ENCODE measurements at regions not wholly inside any gene's neighbourhood (a gene's known extent, or its start where the extent isn't known, plus 50 kb on each side); places are given as distances from the start of the nearest gene placed in this dataset.

DNA sequence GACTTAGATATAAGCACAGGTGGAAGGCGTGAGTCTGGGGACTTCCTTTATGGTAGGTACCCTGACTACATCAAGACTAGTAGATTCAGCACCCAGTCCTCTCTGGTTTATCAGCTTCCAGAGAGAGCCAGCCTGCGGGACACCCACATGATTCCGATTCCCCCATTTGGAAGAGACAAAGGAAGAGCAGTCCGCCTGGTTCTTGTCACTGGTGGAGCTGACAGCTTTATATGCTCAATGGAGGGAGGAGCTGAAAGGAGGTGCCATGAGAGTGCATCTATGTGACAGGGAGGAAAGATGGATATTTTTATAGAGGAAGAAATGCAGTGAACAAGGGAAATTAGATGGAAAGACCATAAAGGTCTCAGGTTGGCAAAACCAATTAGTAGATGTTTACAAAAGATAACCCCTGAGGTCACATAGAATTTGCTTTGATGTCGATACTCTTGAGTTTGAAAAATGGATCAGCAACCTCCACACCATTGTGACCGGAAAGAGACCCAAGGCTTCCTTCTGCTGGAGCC lies 437.7 kb downstream of the PMP22 start:
- TF ChIP-seq, protein P1, sequence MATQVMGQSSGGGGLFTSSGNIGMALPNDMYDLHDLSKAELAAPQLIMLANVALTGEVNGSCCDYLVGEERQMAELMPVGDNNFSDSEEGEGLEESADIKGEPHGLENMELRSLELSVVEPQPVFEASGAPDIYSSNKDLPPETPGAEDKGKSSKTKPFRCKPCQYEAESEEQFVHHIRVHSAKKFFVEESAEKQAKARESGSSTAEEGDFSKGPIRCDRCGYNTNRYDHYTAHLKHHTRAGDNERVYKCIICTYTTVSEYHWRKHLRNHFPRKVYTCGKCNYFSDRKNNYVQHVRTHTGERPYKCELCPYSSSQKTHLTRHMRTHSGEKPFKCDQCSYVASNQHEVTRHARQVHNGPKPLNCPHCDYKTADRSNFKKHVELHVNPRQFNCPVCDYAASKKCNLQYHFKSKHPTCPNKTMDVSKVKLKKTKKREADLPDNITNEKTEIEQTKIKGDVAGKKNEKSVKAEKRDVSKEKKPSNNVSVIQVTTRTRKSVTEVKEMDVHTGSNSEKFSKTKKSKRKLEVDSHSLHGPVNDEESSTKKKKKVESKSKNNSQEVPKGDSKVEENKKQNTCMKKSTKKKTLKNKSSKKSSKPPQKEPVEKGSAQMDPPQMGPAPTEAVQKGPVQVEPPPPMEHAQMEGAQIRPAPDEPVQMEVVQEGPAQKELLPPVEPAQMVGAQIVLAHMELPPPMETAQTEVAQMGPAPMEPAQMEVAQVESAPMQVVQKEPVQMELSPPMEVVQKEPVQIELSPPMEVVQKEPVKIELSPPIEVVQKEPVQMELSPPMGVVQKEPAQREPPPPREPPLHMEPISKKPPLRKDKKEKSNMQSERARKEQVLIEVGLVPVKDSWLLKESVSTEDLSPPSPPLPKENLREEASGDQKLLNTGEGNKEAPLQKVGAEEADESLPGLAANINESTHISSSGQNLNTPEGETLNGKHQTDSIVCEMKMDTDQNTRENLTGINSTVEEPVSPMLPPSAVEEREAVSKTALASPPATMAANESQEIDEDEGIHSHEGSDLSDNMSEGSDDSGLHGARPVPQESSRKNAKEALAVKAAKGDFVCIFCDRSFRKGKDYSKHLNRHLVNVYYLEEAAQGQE (IDR thresholded peaks at IDR 0.05; ENCODE audit: low read depth), result no peak
- no peak for TF ChIP-seq ZNF274 (IDR thresholded peaks at IDR 0.05; ENCODE audit: low read depth, low read length)
- TF ChIP-seq SP1 (IDR thresholded peaks at IDR 0.05; ENCODE audit: low read depth), result no peak
- TF ChIP-seq POLR2A (IDR thresholded peaks at IDR 0.05; ENCODE audit: borderline replicate concordance, extremely low read depth, insufficient read depth, insufficient read length), result no peak
- no peak for TF ChIP-seq CEBPB (IDR thresholded peaks at IDR 0.05; ENCODE audit: low read depth)
- TF ChIP-seq, protein P2, sequence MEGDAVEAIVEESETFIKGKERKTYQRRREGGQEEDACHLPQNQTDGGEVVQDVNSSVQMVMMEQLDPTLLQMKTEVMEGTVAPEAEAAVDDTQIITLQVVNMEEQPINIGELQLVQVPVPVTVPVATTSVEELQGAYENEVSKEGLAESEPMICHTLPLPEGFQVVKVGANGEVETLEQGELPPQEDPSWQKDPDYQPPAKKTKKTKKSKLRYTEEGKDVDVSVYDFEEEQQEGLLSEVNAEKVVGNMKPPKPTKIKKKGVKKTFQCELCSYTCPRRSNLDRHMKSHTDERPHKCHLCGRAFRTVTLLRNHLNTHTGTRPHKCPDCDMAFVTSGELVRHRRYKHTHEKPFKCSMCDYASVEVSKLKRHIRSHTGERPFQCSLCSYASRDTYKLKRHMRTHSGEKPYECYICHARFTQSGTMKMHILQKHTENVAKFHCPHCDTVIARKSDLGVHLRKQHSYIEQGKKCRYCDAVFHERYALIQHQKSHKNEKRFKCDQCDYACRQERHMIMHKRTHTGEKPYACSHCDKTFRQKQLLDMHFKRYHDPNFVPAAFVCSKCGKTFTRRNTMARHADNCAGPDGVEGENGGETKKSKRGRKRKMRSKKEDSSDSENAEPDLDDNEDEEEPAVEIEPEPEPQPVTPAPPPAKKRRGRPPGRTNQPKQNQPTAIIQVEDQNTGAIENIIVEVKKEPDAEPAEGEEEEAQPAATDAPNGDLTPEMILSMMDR (IDR thresholded peaks at IDR 0.05 in 2 of 3, conservative IDR thresholded peaks at IDR 0.05 in 1 of 3; ENCODE audit: borderline replicate concordance in 1 of 3, insufficient read depth in 1 of 3, low read depth in 2 of 3, low read length in 2 of 3), result no peak
- TF ChIP-seq EZH2phosphoT487 (IDR thresholded peaks at IDR 0.05; ENCODE audit: borderline replicate concordance), result no peak
